ENCODE measurements at regions not wholly inside any gene's neighbourhood (a gene's known extent, or its start where the extent isn't known, plus 50 kb on each side); places are given as distances from the start of the nearest gene placed in this dataset.
A peak's percentile ranks its signal among the peaks of the same experiment; 100 is the strongest.

DNA sequence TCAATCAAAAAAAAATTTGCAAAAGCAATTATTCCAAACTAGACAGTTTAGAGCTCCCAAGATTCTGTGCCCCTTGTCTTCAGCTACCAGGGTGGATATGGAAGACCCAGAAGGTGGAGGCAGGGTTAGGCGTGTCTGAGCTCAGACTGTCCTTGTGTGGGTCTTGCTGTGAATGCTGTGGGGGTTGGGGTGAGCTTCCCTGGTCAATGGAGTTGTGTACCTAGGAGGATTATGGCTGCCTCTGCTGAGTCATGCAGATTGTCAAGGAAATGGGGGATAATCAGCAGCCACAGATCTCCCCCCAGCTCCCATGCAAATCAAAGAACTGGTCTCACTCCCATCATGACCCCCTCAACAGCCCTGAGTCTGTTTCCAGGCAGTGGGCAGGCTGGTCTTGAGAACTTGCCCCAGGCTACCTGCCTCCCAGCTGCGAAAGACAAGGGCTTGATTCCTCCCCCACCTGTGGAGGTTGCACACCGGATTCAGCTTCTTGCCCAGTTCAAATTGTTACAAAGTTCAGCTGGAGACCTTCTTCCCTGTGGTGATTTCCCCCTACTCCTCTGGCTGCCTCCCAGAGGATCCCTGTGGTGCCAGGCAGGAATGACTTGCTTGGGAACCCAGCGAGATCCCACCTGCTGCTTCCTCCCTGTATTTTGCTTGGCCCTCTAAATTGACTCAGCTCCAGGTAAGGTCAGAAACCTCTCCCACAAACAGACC lies 77.0 kb downstream of the RAD51AP2 start:
- TF ChIP-seq, protein P1, sequence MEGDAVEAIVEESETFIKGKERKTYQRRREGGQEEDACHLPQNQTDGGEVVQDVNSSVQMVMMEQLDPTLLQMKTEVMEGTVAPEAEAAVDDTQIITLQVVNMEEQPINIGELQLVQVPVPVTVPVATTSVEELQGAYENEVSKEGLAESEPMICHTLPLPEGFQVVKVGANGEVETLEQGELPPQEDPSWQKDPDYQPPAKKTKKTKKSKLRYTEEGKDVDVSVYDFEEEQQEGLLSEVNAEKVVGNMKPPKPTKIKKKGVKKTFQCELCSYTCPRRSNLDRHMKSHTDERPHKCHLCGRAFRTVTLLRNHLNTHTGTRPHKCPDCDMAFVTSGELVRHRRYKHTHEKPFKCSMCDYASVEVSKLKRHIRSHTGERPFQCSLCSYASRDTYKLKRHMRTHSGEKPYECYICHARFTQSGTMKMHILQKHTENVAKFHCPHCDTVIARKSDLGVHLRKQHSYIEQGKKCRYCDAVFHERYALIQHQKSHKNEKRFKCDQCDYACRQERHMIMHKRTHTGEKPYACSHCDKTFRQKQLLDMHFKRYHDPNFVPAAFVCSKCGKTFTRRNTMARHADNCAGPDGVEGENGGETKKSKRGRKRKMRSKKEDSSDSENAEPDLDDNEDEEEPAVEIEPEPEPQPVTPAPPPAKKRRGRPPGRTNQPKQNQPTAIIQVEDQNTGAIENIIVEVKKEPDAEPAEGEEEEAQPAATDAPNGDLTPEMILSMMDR (IDR thresholded peaks at IDR 0.05; ENCODE audit: low read depth, low read length, missing control alignments) = no peak
- Histone ChIP-seq H3K36me3 (replicated peaks) (no peaks in the 10 kb centered on the region), H3K27ac (no peak overlapping the region), H3K4me3 (ENCODE audit: low read depth, low read length) (no peak overlapping the region), H3K27me3 (replicated peaks) (no peaks in the 10 kb centered on the region)
- no peak for DNase-seq
- in situ Hi-C loops (cut with HindIII; ENCODE audit: low pct_ligation_motif_present, low sequenced_read_pairs) = no loop called here

DNA sequence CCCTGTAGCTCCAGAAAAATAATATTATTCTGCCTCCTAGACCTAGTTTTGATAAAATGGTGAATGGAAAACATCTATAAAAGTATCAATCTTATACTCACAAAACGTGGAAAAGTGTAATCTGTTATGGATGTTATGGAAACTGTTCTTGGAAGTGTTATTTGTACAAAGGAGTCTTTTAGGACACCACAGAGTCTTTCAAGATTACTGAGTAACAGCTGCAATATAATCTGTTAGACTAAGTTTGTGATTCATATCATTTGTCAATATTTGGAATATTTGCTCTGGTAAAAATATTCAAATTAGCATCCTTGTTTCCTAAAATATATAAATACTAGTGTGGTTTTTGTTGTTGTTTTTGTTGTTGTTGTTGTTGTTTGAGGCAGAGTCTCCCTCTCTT lies 87.9 kb downstream of the RAD51AP2 start:
- Histone ChIP-seq H3K27ac (no peak overlapping the region), H3K36me3 (replicated peaks) (no peaks in the 10 kb centered on the region), H3K4me3 (ENCODE audit: low read depth, low read length) (no peak overlapping the region), H3K27me3 (replicated peaks) (no peaks in the 10 kb centered on the region)
- no peak for DNase-seq
- in situ Hi-C loops (cut with HindIII; ENCODE audit: low pct_ligation_motif_present, low sequenced_read_pairs) = no loop called here
- TF ChIP-seq, protein P1 (IDR thresholded peaks at IDR 0.05; ENCODE audit: low read depth, low read length, missing control alignments) = no peak

DNA sequence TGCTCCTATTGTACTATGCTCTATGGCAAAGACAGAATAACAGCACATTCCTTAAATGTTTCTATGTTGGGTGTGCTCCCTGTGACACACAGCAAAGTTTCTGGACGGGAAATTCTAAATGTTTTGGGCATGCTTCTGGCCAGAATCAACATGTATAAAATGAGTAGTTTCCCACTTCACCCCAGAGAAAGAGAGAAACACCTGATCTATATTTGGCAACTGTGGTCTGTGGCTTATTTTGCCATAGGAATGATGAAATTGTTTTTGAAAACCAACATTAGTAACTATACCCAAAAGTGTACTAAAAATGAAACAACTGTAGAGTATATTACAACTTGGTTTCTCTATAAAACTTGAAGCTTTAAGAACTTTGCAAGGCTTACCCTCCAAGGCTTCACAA lies 89.1 kb downstream of the RAD51AP2 start:
- in situ Hi-C loops (cut with HindIII; ENCODE audit: low pct_ligation_motif_present, low sequenced_read_pairs) = no loop called here
- H3K4me3 ChIP-seq (ENCODE audit: low read depth, low read length) = no peak overlapping the region
- peak overlapping the region; percentile 34 for H3K27ac ChIP-seq
- TF ChIP-seq, protein P1 (IDR thresholded peaks at IDR 0.05; ENCODE audit: low read depth, low read length, missing control alignments) = no peak
- no peaks in the 10 kb centered on the region for H3K27me3 ChIP-seq (replicated peaks)
- DNase-seq = peak; percentile 39
- H3K36me3 ChIP-seq (replicated peaks) = no peaks in the 10 kb centered on the region

DNA sequence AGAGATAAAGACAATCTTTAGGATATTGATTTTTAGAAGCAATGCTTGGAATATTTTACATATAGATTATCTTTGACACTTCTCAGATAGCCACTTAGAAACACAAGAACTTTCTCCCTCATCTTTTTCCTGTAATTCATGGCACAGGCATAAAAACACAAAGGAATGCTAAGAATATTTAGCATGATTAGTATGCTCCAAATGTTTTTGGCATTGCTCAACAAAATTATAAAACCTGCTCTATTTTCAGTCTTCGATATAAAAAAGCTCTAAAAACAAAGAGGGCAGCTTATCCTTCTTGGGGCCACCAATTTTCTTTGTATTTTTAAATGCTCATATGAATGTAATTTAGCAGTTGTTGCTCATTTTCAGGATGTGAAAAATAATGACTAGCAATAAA lies 90.8 kb downstream of the RAD51AP2 start:
- in situ Hi-C loops (cut with HindIII; ENCODE audit: low pct_ligation_motif_present, low sequenced_read_pairs) = no loop called here
- Histone ChIP-seq H3K27ac (no peak overlapping the region), H3K4me3 (ENCODE audit: low read depth, low read length) (no peak overlapping the region), H3K27me3 (replicated peaks) (no peaks in the 10 kb centered on the region), H3K36me3 (replicated peaks) (no peaks in the 10 kb centered on the region)
- TF ChIP-seq, protein P1 (IDR thresholded peaks at IDR 0.05; ENCODE audit: low read depth, low read length, missing control alignments) = no peak
- DNase-seq = no peak

DNA sequence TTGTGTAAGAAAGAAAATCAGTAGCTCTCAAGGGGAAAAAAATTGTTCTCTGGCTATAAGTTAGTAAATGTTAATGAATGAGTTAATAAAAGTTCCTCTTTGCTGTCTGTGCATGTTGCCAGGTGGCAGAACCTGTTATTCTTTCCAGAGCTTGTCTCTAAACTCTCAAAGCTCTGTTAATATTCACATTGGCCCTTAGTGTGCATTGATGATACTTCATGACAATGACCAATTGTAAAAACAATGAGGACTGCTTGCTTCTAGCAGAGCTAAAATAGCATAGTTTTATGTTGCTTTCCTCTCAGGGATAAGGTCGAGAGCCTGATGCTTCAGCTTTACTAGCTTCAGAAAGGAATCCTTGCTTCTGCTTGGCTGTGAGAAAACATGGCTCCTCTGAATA lies 91.5 kb downstream of the RAD51AP2 start:
- in situ Hi-C loops (cut with HindIII; ENCODE audit: low pct_ligation_motif_present, low sequenced_read_pairs) = no loop called here
- TF ChIP-seq, protein P1 (IDR thresholded peaks at IDR 0.05; ENCODE audit: low read depth, low read length, missing control alignments) = no peak
- no peak for DNase-seq

DNA sequence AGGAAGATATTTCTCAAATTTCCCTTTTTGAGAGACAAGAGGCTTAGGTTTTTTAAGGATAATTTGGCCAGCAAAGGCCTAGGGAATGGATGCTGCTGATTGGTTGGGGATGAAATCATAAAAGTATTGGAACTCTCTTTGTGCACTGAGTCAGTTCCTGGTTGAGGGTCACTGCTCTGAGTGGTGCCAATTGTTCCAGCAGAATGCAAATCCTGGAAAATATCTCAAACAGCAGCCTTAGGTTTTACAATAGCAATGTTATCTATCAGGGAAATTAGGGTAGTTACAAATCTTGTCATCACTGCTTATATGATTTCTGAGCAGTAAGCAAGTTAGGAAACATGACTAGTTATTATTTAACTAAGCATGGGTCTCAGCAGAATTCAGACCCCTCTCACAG lies 96.2 kb downstream of the RAD51AP2 start:
- no peaks in the 10 kb centered on the region for H3K36me3 ChIP-seq (replicated peaks)
- no peak for DNase-seq
- in situ Hi-C loops (cut with HindIII; ENCODE audit: low pct_ligation_motif_present, low sequenced_read_pairs) = no loop called here
- no peaks in the 10 kb centered on the region for H3K27me3 ChIP-seq (replicated peaks)
- TF ChIP-seq, protein P1 (IDR thresholded peaks at IDR 0.05; ENCODE audit: low read depth, low read length, missing control alignments) = no peak
- H3K27ac ChIP-seq = no peak overlapping the region
- no peak overlapping the region for H3K4me3 ChIP-seq (ENCODE audit: low read depth, low read length)

More for the DNA sequence above, 91.5 kb downstream of the RAD51AP2 start:
- no peak overlapping the region for H3K4me3 ChIP-seq (ENCODE audit: low read depth, low read length)
- H3K27ac ChIP-seq = no peak overlapping the region
- no peaks in the 10 kb centered on the region for H3K27me3 ChIP-seq (replicated peaks)
- no peaks in the 10 kb centered on the region for H3K36me3 ChIP-seq (replicated peaks)

All from brain microvascular endothelial cell (primary cell).